ENCODE measurements at regions not wholly inside any gene's neighbourhood (a gene's known extent, or its start where the extent isn't known, plus 50 kb on each side); places are given as distances from the start of the nearest gene placed in this dataset.

GRCh38 chr6:144661116-144661806 is 376.1 kb downstream of the UTRN start (continued):
- TF ChIP-seq HNF1A (IDR thresholded peaks at IDR 0.05; ENCODE audit: low read depth) = no peak; the same call in 1 of the 2 replicates
- peak; percentile 65; the same call in 1 of the 2 replicates for TF ChIP-seq HNF1A (CRISPR knock-in tag; IDR thresholded peaks at IDR 0.05; ENCODE audit: borderline replicate concordance)
- peak; percentile 61 for TF ChIP-seq NCOA2 (CRISPR knock-in tag; IDR thresholded peaks at IDR 0.05)
- TF ChIP-seq PHF21A (CRISPR knock-in tag; IDR thresholded peaks at IDR 0.05) = peak; percentile 73; the same call in 1 of the 2 replicates
- TF ChIP-seq AHR (CRISPR knock-in tag; IDR thresholded peaks at IDR 0.05) = no peak
- TF ChIP-seq, protein P1, sequence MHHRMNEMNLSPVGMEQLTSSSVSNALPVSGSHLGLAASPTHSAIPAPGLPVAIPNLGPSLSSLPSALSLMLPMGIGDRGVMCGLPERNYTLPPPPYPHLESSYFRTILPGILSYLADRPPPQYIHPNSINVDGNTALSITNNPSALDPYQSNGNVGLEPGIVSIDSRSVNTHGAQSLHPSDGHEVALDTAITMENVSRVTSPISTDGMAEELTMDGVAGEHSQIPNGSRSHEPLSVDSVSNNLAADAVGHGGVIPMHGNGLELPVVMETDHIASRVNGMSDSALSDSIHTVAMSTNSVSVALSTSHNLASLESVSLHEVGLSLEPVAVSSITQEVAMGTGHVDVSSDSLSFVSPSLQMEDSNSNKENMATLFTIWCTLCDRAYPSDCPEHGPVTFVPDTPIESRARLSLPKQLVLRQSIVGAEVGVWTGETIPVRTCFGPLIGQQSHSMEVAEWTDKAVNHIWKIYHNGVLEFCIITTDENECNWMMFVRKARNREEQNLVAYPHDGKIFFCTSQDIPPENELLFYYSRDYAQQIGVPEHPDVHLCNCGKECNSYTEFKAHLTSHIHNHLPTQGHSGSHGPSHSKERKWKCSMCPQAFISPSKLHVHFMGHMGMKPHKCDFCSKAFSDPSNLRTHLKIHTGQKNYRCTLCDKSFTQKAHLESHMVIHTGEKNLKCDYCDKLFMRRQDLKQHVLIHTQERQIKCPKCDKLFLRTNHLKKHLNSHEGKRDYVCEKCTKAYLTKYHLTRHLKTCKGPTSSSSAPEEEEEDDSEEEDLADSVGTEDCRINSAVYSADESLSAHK (CRISPR knock-in tag; IDR thresholded peaks at IDR 0.05; ENCODE audit: borderline replicate concordance) = no peak
- TF ChIP-seq SALL1 (CRISPR knock-in tag; IDR thresholded peaks at IDR 0.05) = peak; percentile 62; the same call in 1 of the 2 replicates
- no peak for TF ChIP-seq SIN3A (IDR thresholded peaks at IDR 0.05; ENCODE audit: borderline replicate concordance, low read depth, low read length)
- no peak for TF ChIP-seq ZNF34 (CRISPR knock-in tag; IDR thresholded peaks at IDR 0.05; ENCODE audit: borderline replicate concordance)
- TF ChIP-seq PHF20 (CRISPR knock-in tag; IDR thresholded peaks at IDR 0.05) = no peak
- no peak for TF ChIP-seq ZBED4 (CRISPR knock-in tag; IDR thresholded peaks at IDR 0.05; ENCODE audit: borderline replicate concordance)
- TF ChIP-seq IKZF1 (IDR thresholded peaks at IDR 0.05) = no peak
- peak; percentile 56 for TF ChIP-seq CTCF (CRISPR knock-in tag; IDR thresholded peaks at IDR 0.05)
- no peak for TF ChIP-seq ZNF569 (CRISPR knock-in tag; IDR thresholded peaks at IDR 0.05; ENCODE audit: borderline replicate concordance)
- TF ChIP-seq ZBTB8A (CRISPR knock-in tag; IDR thresholded peaks at IDR 0.05; ENCODE audit: borderline replicate concordance, low read depth) = no peak
- no peak for TF ChIP-seq FLYWCH1 (CRISPR knock-in tag; IDR thresholded peaks at IDR 0.05)
- no peak for TF ChIP-seq ZNF180 (CRISPR knock-in tag; IDR thresholded peaks at IDR 0.05; ENCODE audit: borderline replicate concordance, low read depth)
- TF ChIP-seq ZKSCAN5 (CRISPR knock-in tag; IDR thresholded peaks at IDR 0.05) = no peak

Data from HepG2 (cell line).